ENCODE measurements at regions not wholly inside any gene's neighbourhood (a gene's known extent, or its start where the extent isn't known, plus 50 kb on each side); places are given as distances from the start of the nearest gene placed in this dataset.

DNA sequence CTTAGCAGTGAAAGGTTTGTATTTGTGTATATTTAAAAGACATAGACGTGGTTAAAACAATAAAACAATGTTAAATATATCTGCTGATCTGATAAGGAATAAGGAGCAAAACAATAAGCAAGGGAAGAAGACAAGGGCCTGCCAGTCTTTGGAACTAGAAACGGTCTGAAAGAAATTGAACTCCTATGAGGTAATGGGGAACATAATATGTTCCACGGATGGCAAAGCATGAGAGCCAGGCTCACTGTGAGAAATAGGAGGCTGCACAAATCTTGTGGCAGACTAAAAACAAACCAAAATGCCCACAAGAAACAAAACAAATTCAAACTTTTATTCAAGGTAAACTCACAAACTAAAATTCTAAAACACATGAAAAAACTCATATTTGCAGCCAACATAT, 150.5 kb downstream of the NTMT2 start:
- TF ChIP-seq POLR2AphosphoS5 (IDR thresholded peaks at IDR 0.05; ENCODE audit: low read depth) (no peak), CTCF (conservative IDR thresholded peaks at IDR 0.05; ENCODE audit: low read depth in 2 of 2) (no peak), EZH2 (IDR thresholded peaks at IDR 0.05; ENCODE audit: low read depth, unreplicated experiment) (no peak), EZH2phosphoT487 (IDR thresholded peaks at IDR 0.05; ENCODE audit: unreplicated experiment) (no peak), JUNB (IDR thresholded peaks at IDR 0.05; ENCODE audit: unreplicated experiment) (no peak)
